GM18508 (cell line): ENCODE measurements at regions not wholly inside any gene's neighbourhood (a gene's known extent, or its start where the extent isn't known, plus 50 kb on each side); places are given as distances from the start of the nearest gene placed in this dataset.
"Not testable (repeated sequence)": the region's sequence is repeated elsewhere in the genome, so short reads cannot be mapped to it uniquely, and the experiment has no call there.

Experiments used
- ATAC-seq: cut with Tn5 transposase; IDR thresholded peaks from one replicate; pipeline ENCODE4 v1.9.1; 2021; ENCODE audit warnings: moderate number of reproducible peaks; ENCODE audit not compliant: insufficient read depth, unreplicated experiment

GRCh38 chr14:89743828-89744227 is 210.7 kb downstream of the EFCAB11 start:
- ATAC-seq = no peak

- ATAC-seq = no peak
Measured at GRCh38 chr14:89740241-89740640, 214.3 kb downstream of the EFCAB11 start.

- no peak for ATAC-seq
Measured at GRCh38 chr14:89736881-89737280, 217.6 kb downstream of the EFCAB11 start.

GRCh38 chr14:89731396-89731933 is 223.1 kb downstream of the EFCAB11 start:
- ATAC-seq = no peak

GRCh38 chr14:89730687-89731086 is 223.8 kb downstream of the EFCAB11 start:
- ATAC-seq = no peak

- ATAC-seq = no peak
Measured at GRCh38 chr14:89728964-89729363, 225.6 kb downstream of the EFCAB11 start.

- ATAC-seq = not testable (repeated sequence)
Measured at GRCh38 chr14:89726226-89726625, 228.3 kb downstream of the EFCAB11 start.

- ATAC-seq = no peak
Measured at GRCh38 chr14:89724628-89724960, 229.9 kb downstream of the EFCAB11 start.

GRCh38 chr14:89723930-89724627 is 230.5 kb downstream of the EFCAB11 start:
- no peak for ATAC-seq

- no peak for ATAC-seq
Measured at GRCh38 chr14:89721956-89722355, 232.6 kb downstream of the EFCAB11 start.

- peak; percentile 53 for ATAC-seq
Measured at GRCh38 chr14:89720741-89721729, 233.5 kb downstream of the EFCAB11 start.

GRCh38 chr14:89720076-89720687 is 234.3 kb downstream of the EFCAB11 start:
- ATAC-seq = no peak

GRCh38 chr14:89719366-89720075 is 235.0 kb downstream of the EFCAB11 start:
- no peak for ATAC-seq

- no peak for ATAC-seq
Measured at GRCh38 chr14:89708982-89709625, 245.4 kb downstream of the EFCAB11 start.

GRCh38 chr14:89707086-89707485 is 247.4 kb downstream of the EFCAB11 start:
- ATAC-seq = no peak

- no peak for ATAC-seq
Measured at GRCh38 chr14:89702876-89703200, 251.7 kb downstream of the EFCAB11 start.

- no peak for ATAC-seq
Measured at GRCh38 chr14:89702073-89702875, 252.3 kb downstream of the EFCAB11 start.

- no peak for ATAC-seq
Measured at GRCh38 chr14:89701211-89702043, 253.1 kb downstream of the EFCAB11 start.
